GM12878 (cell line): ENCODE measurements at regions not wholly inside any gene's neighbourhood (a gene's known extent, or its start where the extent isn't known, plus 50 kb on each side); places are given as distances from the start of the nearest gene placed in this dataset.

Experiments
- BCL11A ChIP-seq: IDR thresholded peaks from 2 replicates; pipeline ENCODE4 v1.6.1; 2011; ENCODE audit warnings: low read depth, low read length
- CBX5 ChIP-seq: sonication (generic); IDR thresholded peaks from 2 replicates; pipeline ENCODE4 v1.6.1; 2016; ENCODE audit warnings: low read depth, moderate library complexity, mild to moderate bottlenecking, inconsistent platforms
- EZH2 ChIP-seq: IDR thresholded peaks from 2 replicates; pipeline ENCODE4 v1.6.1; 2012; ENCODE audit warnings: low read depth, mild to moderate bottlenecking, control low read depth, inconsistent platforms, low read length, borderline replicate concordance; ENCODE audit not compliant: control insufficient read depth
- NR2C2 ChIP-seq: IDR thresholded peaks from 2 replicates; pipeline ENCODE4 v1.6.1; 2011; ENCODE audit warnings: borderline replicate concordance, low read depth; ENCODE audit not compliant: control insufficient read depth, insufficient read length
- ZNF687 ChIP-seq: fragments of 450-650 bp; IDR thresholded peaks from 2 replicates; pipeline ENCODE4 v1.6.1; 2017; ENCODE audit warnings: mild to moderate bottlenecking, moderate library complexity
- ZZZ3 ChIP-seq: IDR thresholded peaks from 2 replicates; pipeline ENCODE4 v1.6.1; 2011; ENCODE audit warnings: low read depth; ENCODE audit not compliant: control insufficient read depth, insufficient read length
- TF ChIP-seq, protein P1 (sequence below), 3 experiments: IDR thresholded peaks in 2 of 3; conservative IDR thresholded peaks in 1 of 3; 2 replicates each; pipeline ENCODE4 v1.5.1; 2011; ENCODE audit warnings: low read depth in 3 of 3, low read length in 3 of 3, mild to moderate bottlenecking in 3 of 3, control low read depth in 2 of 3, moderate library complexity in 2 of 3, inconsistent platforms in 1 of 3, mixed read lengths in 1 of 3; ENCODE audit not compliant: control insufficient read depth in 2 of 3, insufficient read depth in 1 of 3; ENCODE audit errors: extremely low read depth in 1 of 3

- TF ChIP-seq ZNF687 (no peak), CBX5 (no peak), BCL11A (no peak), ZZZ3 (no peak), NR2C2 (no peak), EZH2 (no peak)
- TF ChIP-seq, protein P1, sequence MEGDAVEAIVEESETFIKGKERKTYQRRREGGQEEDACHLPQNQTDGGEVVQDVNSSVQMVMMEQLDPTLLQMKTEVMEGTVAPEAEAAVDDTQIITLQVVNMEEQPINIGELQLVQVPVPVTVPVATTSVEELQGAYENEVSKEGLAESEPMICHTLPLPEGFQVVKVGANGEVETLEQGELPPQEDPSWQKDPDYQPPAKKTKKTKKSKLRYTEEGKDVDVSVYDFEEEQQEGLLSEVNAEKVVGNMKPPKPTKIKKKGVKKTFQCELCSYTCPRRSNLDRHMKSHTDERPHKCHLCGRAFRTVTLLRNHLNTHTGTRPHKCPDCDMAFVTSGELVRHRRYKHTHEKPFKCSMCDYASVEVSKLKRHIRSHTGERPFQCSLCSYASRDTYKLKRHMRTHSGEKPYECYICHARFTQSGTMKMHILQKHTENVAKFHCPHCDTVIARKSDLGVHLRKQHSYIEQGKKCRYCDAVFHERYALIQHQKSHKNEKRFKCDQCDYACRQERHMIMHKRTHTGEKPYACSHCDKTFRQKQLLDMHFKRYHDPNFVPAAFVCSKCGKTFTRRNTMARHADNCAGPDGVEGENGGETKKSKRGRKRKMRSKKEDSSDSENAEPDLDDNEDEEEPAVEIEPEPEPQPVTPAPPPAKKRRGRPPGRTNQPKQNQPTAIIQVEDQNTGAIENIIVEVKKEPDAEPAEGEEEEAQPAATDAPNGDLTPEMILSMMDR (IDR thresholded peaks at IDR 0.05 in 2 of 3, conservative IDR thresholded peaks at IDR 0.05 in 1 of 3; ENCODE audit: control insufficient read depth in 2 of 3, extremely low read depth in 1 of 3, insufficient read depth in 1 of 3, low read depth in 3 of 3, low read length in 3 of 3) = no peak
These were observed 96.3 kb downstream of the NHLRC3 start for GRCh38 chr13:39134574-39134973.
